ENCODE measurements at regions not wholly inside any gene's neighbourhood (a gene's known extent, or its start where the extent isn't known, plus 50 kb on each side); places are given as distances from the start of the nearest gene placed in this dataset.

DNA sequence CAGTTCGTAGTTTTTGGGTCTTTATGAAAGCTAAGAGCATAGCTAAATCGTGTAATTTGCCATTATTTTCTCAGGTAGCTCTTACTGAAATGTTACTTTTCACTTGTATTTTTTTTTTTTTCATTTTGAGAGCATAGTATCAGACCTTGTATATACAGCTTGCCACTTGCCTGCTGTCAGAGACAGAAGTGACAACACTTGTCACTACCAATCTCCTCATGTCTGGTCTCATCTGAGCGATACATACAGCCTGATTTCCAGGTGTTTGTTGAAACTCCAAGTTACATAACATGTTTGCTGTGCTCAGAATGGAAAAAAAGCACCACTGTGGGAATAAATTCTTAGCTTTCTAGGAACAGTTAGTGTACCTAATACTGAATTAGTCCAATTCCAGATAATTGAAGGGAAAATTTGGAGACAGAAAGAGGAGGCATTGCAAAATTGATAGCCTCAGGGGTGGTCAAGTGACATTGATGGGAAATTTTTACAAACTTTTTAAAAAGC is 621.4 kb upstream of the PKN2 start:
- intact Hi-C loops (cut with DNase I; ENCODE audit: low total_unique reads) (no loop called here), in situ Hi-C loops (cut with MboI; ENCODE audit: low pct_ligation_motif_present in 1 of 4, low pct_unique_long_range_greater_than_20kb in 1 of 4, low sequenced_read_pairs in 3 of 4) (loop anchor here in 2 of 4 donors (25.0 kb wide), 2 partner anchors 750 to 775 kb away; no protein-coding TSS in a partner anchor)
- WGBS, 2 donors (ENCODE audit: low coverage in 1 of 2): 72 to 82% methylated on average over 3 of the region's 3 CpGs
- no peaks in the 10 kb centered on the region for H3K36me3 ChIP-seq
- no peaks in the 10 kb centered on the region for H3K9me3 ChIP-seq
- no peak for TF ChIP-seq EP300 (IDR thresholded peaks at IDR 0.05; ENCODE audit: low read depth)
- TF ChIP-seq POLR2A (IDR thresholded peaks at IDR 0.05): no peak
- TF ChIP-seq, protein P1, sequence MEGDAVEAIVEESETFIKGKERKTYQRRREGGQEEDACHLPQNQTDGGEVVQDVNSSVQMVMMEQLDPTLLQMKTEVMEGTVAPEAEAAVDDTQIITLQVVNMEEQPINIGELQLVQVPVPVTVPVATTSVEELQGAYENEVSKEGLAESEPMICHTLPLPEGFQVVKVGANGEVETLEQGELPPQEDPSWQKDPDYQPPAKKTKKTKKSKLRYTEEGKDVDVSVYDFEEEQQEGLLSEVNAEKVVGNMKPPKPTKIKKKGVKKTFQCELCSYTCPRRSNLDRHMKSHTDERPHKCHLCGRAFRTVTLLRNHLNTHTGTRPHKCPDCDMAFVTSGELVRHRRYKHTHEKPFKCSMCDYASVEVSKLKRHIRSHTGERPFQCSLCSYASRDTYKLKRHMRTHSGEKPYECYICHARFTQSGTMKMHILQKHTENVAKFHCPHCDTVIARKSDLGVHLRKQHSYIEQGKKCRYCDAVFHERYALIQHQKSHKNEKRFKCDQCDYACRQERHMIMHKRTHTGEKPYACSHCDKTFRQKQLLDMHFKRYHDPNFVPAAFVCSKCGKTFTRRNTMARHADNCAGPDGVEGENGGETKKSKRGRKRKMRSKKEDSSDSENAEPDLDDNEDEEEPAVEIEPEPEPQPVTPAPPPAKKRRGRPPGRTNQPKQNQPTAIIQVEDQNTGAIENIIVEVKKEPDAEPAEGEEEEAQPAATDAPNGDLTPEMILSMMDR (IDR thresholded peaks at IDR 0.05): no peak
- TF ChIP-seq POLR2AphosphoS5 (IDR thresholded peaks at IDR 0.05): no peak
- no peak overlapping the region for H3K27ac ChIP-seq
- no peaks in the 10 kb centered on the region for H3K27me3 ChIP-seq
- no peak overlapping the region for H3K4me3 ChIP-seq
- H3K4me1 ChIP-seq: no peaks in the 10 kb centered on the region
- no peak for DNase-seq

GRCh38 chr1:88063605-88064004 is 620.5 kb upstream of the PKN2 start:
- no peak for TF ChIP-seq POLR2A (IDR thresholded peaks at IDR 0.05)
- TF ChIP-seq, protein P1 (IDR thresholded peaks at IDR 0.05): no peak
- TF ChIP-seq EP300 (IDR thresholded peaks at IDR 0.05; ENCODE audit: low read depth): no peak
- TF ChIP-seq POLR2AphosphoS5 (IDR thresholded peaks at IDR 0.05): no peak
- in situ Hi-C loops (cut with MboI; ENCODE audit: low pct_ligation_motif_present in 1 of 4, low pct_unique_long_range_greater_than_20kb in 1 of 4, low sequenced_read_pairs in 3 of 4) (loop anchor here in 2 of 4 donors (25.0 kb wide), 2 partner anchors 751 to 776 kb away; no protein-coding TSS in a partner anchor), intact Hi-C loops (cut with DNase I; ENCODE audit: low total_unique reads) (no loop called here)
- Histone ChIP-seq H3K9me3 (no peaks in the 10 kb centered on the region), H3K27me3 (no peaks in the 10 kb centered on the region), H3K4me1 (no peaks in the 10 kb centered on the region), H3K4me3 (no peak overlapping the region), H3K27ac (no peak overlapping the region), H3K36me3 (no peaks in the 10 kb centered on the region)
- no peak for DNase-seq
- WGBS, 2 donors (ENCODE audit: low coverage in 1 of 2): 19 to 38% methylated on average over 2 of the region's 2 CpGs

GRCh38 chr1:88068407-88068960 is 615.6 kb upstream of the PKN2 start:
- DNase-seq: no peak
- Histone ChIP-seq H3K9me3 (no peaks in the 10 kb centered on the region), H3K27ac (no peak overlapping the region), H3K4me1 (no peaks in the 10 kb centered on the region), H3K27me3 (no peaks in the 10 kb centered on the region), H3K36me3 (no peaks in the 10 kb centered on the region), H3K4me3 (no peak overlapping the region)
- in situ Hi-C loops (cut with MboI; ENCODE audit: low pct_ligation_motif_present in 1 of 4, low pct_unique_long_range_greater_than_20kb in 1 of 4, low sequenced_read_pairs in 3 of 4): loop anchor here in 2 of 4 donors (25.0 kb wide), 2 partner anchors 756 to 781 kb away; no protein-coding TSS in a partner anchor
- intact Hi-C loops (cut with DNase I; ENCODE audit: low total_unique reads): no loop called here
- TF ChIP-seq POLR2AphosphoS5 (IDR thresholded peaks at IDR 0.05) (no peak), POLR2A (IDR thresholded peaks at IDR 0.05) (no peak), EP300 (IDR thresholded peaks at IDR 0.05; ENCODE audit: low read depth) (no peak)
- TF ChIP-seq, protein P1 (IDR thresholded peaks at IDR 0.05): no peak
- 83 to 87% methylated on average over 3 to 5 of the region's 5 CpGs for WGBS, 2 donors (ENCODE audit: low coverage in 1 of 2)

DNA sequence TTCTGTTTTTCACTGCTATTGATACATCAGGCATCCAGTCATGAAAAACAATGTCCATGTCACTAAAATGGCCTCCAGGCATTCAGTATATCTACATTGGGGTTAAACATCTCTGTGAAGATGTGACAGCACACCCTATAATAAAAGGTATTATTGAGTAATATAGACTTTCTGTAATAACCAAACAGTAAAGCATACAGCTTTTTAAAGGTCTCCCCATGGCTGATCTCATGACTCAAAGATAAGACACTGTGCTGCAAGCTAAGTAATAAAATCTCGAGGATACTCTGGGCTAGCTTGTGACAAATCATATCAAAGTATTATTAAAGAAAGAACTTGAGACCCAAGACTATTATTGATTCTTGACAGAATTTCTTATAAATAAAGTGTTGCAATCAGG is 613.1 kb upstream of the PKN2 start:
- Histone ChIP-seq H3K9me3 (no peaks in the 10 kb centered on the region), H3K27me3 (no peaks in the 10 kb centered on the region), H3K27ac (no peak overlapping the region), H3K4me1 (no peaks in the 10 kb centered on the region), H3K36me3 (no peaks in the 10 kb centered on the region), H3K4me3 (no peak overlapping the region)
- DNase-seq: no peak
- TF ChIP-seq POLR2AphosphoS5 (IDR thresholded peaks at IDR 0.05) (no peak), EP300 (IDR thresholded peaks at IDR 0.05; ENCODE audit: low read depth) (no peak), POLR2A (IDR thresholded peaks at IDR 0.05) (no peak)
- TF ChIP-seq, protein P1 (IDR thresholded peaks at IDR 0.05): no peak
- intact Hi-C loops (cut with DNase I; ENCODE audit: low total_unique reads) (no loop called here), in situ Hi-C loops (cut with MboI; ENCODE audit: low pct_ligation_motif_present in 1 of 4, low pct_unique_long_range_greater_than_20kb in 1 of 4, low sequenced_read_pairs in 3 of 4) (loop anchor here in 2 of 4 donors (25.0 kb wide), 2 partner anchors 759 to 784 kb away; no protein-coding TSS in a partner anchor)
- WGBS, 2 donors (ENCODE audit: low coverage in 1 of 2): 51 to 60% methylated on average over 1 of the region's 1 CpG
